WTC11 (cell line): ENCODE measurements at regions not wholly inside any gene's neighbourhood (a gene's known extent, or its start where the extent isn't known, plus 50 kb on each side); places are given as distances from the start of the nearest gene placed in this dataset.

ENCODE experiments used
- ATF1 ChIP-seq: sonication (generic); formaldehyde crosslinking; IDR thresholded peaks from 2 replicates; pipeline ENCODE4 v1.8.1; 2023; ENCODE audit warnings: mild to moderate bottlenecking, moderate library complexity, missing genetic modification reagents
- ATF6 ChIP-seq: sonication (generic); formaldehyde crosslinking; IDR thresholded peaks from 2 replicates; pipeline ENCODE4 v1.8.1; 2023; ENCODE audit warnings: mild to moderate bottlenecking, missing genetic modification reagents
- CREB1 ChIP-seq: sonication (generic); formaldehyde crosslinking; IDR thresholded peaks from 2 replicates; pipeline ENCODE4 v1.8.0; 2023; ENCODE audit warnings: mild to moderate bottlenecking, missing genetic modification reagents
- CTCF ChIP-seq: fragments of 200-600 bp; IDR thresholded peaks from 2 replicates; pipeline ENCODE4 v1.8.0; 2022; ENCODE audit warnings: antibody characterized with exemption
- MAX ChIP-seq: sonication (generic); formaldehyde crosslinking; IDR thresholded peaks from 2 replicates; pipeline ENCODE4 v1.8.0; 2022; ENCODE audit warnings: mild to moderate bottlenecking, missing genetic modification reagents
- TF ChIP-seq, protein P1 (sequence below): sonication (generic); formaldehyde crosslinking; IDR thresholded peaks from 2 replicates; pipeline ENCODE4 v1.8.0; 2022; ENCODE audit warnings: missing genetic modification reagents

DNA sequence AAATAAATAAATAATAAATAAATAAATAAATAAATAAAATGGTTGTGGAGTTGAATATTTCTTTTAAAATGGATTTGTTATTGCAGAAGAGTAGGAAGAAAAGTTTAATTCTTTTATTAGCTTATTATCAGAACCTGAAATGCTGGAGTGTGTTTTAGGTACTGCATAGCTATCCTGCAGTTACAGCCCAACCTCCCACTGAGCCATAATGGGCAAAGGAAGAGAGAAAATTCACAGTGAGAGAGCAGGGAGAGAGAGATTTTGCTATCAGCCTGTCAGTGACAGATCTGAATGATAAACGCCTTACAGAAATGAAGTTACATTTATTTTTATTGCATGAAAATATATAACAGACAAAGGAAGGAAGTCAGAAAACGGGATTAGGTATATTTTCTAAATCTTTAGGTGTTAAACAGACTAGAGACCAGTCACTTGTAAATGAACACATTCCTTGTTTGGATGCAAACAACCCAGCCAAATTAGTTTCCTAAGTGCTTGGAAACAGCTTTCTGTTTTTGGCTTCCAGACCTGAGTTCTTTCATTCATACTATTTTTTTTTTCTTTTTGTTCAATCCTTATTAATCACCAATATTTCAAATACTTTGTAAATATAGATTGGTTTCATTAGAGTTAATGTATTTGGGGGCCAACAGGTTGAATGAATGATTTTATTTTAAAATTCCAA, 425.3 kb downstream of the USP25 start:
- TF ChIP-seq CTCF: no peak
- TF ChIP-seq ATF1 (CRISPR knock-in tag): no peak
- TF ChIP-seq, protein P1, sequence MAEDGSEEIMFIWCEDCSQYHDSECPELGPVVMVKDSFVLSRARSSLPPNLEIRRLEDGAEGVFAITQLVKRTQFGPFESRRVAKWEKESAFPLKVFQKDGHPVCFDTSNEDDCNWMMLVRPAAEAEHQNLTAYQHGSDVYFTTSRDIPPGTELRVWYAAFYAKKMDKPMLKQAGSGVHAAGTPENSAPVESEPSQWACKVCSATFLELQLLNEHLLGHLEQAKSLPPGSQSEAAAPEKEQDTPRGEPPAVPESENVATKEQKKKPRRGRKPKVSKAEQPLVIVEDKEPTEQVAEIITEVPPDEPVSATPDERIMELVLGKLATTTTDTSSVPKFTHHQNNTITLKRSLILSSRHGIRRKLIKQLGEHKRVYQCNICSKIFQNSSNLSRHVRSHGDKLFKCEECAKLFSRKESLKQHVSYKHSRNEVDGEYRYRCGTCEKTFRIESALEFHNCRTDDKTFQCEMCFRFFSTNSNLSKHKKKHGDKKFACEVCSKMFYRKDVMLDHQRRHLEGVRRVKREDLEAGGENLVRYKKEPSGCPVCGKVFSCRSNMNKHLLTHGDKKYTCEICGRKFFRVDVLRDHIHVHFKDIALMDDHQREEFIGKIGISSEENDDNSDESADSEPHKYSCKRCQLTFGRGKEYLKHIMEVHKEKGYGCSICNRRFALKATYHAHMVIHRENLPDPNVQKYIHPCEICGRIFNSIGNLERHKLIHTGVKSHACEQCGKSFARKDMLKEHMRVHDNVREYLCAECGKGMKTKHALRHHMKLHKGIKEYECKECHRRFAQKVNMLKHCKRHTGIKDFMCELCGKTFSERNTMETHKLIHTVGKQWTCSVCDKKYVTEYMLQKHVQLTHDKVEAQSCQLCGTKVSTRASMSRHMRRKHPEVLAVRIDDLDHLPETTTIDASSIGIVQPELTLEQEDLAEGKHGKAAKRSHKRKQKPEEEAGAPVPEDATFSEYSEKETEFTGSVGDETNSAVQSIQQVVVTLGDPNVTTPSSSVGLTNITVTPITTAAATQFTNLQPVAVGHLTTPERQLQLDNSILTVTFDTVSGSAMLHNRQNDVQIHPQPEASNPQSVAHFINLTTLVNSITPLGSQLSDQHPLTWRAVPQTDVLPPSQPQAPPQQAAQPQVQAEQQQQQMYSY (CRISPR knock-in tag): no peak
- no peak for TF ChIP-seq MAX (CRISPR knock-in tag)
- TF ChIP-seq ATF6 (CRISPR knock-in tag): no peak
- TF ChIP-seq CREB1 (CRISPR knock-in tag): no peak
